ENCODE measurements at regions not wholly inside any gene's neighbourhood (a gene's known extent, or its start where the extent isn't known, plus 50 kb on each side); places are given as distances from the start of the nearest gene placed in this dataset.

- TF ChIP-seq EZH2phosphoT487 (IDR thresholded peaks at IDR 0.05; ENCODE audit: insufficient read depth, low read depth), result no peak
- no peak for TF ChIP-seq EZH2 (IDR thresholded peaks at IDR 0.05; ENCODE audit: insufficient read depth, poor library complexity, severe bottlenecking)
Measured at GRCh38 chr16:35516971-35517370, 2057.6 kb downstream of the TP53TG3F start.

Data from GM23248 (cell line).